ENCODE measurements at regions not wholly inside any gene's neighbourhood (a gene's known extent, or its start where the extent isn't known, plus 50 kb on each side); places are given as distances from the start of the nearest gene placed in this dataset.

DNA sequence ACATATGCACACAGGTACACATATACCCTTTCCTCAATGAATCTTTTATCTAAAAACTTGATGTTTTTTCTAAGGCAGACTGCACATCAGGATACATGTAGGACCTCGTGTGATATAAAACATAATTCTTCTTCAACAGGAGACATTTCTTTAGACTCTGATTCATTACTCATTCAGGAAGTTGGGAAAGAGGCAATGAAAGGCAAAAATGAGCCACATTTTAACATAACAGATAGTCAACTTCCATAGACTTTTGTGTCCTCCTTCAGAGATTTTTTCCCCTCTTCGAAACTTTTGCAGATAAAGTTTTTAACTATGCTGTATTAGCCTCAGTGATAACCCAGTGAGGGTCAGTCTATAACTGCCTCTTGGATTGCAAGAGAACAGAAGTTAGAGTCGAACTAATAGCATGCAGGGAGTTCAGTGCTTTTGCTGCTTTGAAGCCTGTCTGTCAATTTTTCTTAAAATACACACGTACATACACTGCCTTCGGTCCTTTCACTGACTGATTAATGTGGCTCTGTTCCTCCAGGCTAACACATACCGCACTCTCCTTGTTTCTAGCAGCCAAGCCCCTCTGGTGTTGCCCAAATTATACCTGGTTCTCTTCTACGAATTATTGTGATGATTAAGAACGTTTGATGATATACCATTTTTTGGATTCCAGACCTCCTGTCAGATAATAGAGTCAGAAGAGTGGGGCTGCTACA is 562.5 kb upstream of the MAP3K7 start:
- DNase-seq = no peak

DNA sequence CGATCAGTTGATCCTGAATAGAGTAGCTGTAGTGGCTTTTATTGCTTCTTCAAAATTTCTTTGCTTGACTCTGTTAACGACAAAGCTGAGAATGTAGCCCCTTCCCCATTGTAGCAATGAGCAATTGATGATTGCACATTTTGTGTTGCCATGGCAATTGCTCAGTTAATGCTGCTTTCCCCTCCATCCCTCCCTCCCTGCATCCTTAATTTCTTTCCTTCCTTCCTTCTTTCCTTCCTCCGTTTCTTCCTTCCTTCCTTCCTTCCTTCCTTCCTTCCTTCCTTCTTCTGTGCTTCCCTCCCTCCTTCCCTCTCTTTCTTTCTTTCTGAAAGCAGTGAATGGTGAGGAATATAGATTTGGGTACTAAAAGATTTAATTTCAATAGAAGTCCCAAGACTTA is 557.3 kb upstream of the MAP3K7 start:
- DNase-seq = no peak

DNA sequence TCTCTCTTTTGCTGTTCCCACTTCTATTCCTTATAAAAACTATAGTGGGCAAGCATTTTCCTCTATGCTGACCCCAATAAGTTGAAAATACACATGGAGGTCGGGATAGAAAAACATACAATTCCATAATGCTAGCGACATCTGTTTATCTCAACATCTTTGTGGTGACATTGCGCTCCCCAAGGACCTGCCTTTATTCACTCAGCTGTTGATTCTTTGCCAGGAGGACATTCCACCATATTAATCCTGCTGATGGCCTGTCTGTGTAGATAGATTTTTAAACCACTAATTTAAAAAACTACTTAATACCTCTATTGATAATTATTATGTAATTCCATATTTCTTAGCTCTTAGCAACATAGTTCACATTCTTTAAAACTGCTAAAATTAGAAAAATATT is 555.3 kb upstream of the MAP3K7 start:
- no peak for DNase-seq

DNA sequence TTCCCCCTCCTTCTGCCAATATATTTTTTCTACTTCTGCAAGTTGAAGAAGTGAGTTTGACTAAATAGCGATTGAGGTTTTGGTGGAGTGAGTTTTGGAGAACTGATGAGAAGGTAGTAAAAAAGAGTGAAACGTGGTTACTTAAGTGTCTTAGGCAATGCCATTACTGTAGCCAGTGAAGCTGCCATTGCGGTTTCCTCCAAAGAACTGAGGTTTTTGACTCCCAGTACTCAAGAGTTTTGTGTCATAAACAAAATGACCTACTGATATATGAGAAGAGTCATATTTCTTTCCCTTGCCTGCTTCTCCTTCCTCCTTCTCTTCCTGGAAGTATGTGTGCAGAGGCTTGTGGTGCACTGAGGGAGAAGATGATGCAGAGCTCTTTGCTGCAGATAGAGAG is 554.5 kb upstream of the MAP3K7 start:
- DNase-seq = no peak

DNA sequence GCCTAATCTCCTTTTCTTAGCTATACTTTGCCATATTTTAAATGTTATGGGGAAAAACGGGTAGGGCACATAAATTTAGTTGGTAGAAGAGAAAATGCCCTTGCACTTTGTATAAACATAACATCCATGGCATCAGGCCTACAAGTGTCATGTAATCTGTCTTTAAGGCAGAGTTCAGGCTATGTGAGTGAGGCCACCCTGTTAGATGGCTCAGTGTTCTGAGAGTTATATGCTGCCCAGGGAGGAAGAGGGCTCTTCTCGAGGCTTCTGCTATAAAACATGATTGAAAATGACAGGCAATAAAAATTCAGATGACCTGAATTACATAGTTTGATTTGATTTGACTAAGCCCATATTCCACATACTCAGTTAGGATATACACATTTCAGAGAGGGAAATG is 553.6 kb upstream of the MAP3K7 start:
- no peak for DNase-seq

DNA sequence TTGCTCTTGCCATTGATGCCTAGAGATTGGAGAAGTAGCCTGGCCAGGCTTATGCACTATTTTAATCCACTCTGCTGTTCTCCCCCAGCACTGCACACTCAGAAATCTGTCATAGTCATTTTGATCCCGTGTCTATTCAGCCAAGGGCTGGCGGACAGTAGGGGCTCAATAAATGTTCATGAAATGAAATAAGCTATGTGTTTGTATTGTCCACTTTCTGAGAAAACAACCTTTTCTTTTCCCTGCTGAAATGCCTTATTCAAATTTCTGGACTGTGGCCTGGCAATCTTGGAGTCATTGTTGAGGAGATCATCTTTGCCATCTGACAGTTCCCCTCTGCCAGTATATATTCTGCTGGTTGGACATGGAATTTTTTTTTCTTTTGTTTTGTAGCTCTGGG is 550.4 kb upstream of the MAP3K7 start:
- no peak for DNase-seq

DNA sequence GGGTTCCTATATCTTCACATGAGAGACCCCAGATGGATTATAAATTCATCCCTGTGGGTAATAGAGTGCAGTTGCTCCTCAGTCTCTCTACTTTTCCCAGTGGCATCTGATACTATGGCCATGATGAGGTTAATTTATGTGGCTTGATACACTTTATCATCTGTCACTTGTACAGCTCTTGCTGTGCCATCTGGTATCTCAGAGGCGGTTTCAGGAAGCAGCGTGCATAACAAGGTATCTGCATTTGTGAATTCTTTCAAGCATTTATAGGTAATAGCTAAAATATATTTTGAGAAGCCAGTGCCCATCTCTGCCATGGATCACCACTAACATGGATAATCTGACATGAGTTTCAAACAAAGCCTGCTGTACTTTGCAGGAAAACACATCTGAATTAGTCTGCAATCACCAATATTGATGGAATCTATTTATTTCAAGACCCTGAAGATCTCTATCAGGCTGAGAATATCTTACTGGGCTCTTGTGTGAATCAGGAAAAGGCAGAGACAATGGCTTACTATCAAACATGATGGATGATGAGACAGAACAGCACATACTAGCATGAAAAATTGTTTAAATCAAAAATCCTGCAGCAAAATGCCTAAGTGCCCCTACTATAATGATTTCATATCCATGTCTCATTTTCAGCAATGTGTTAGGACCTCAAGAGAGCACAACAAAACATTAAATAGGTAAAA is 548.7 kb upstream of the MAP3K7 start:
- DNase-seq = no peak

DNA sequence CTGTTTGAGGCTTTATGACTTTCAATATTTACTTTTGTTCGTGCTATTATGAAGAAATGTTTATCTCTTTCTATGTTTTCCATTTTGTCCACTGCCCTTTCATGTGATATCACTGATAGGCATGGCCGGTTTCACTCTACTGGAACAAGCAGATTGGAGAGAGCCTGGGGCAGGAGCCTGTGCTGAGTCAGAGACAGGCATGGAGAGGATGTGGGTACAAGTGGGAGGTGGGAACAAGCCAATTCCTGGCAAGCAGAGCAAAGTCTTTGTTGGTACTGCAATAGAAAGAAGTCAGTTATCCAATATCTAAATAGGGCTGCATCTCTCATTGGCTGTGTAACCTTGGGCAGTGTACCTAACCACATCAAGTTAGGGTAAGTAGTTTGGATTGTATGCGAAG is 545.6 kb upstream of the MAP3K7 start:
- DNase-seq = no peak

DNA sequence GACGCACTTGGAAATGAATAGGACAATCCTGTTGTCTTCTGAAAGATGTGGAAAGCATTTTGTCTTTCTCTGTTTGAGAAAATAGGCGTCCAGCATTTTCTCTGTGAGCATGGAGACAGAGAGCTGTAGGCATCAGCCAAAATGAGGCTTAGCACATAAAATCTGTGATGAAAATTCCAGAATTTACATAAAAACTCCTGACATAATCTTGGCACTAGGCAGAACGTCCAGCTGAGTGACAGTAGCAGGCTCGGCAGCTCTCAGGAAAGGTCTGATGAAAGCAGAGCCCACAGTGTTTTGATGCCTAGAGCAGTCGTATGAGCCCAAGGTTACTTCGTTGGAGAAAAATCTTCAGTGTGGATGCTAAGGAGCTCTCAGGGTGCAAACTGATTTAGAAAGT is 543.3 kb upstream of the MAP3K7 start:
- no peak for DNase-seq

DNA sequence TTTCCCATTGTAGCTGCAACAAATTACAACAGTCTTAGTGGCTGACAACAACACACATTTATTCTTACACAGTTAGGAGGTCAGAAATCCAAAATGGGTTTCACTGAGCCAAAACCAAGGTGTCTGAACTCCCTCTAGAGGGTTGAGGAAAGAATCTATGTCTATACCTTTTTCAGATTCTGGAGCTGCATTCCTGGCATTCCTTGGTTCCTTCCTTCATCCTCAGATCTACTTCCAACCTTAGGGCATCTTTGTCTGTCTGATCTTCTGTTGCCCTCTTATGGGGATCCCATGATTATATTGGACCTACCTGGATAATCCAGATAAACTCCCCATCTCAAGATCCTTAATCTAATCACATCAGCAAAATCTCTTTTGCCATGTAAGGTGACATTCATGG is 540.9 kb upstream of the MAP3K7 start:
- DNase-seq = no peak

DNA sequence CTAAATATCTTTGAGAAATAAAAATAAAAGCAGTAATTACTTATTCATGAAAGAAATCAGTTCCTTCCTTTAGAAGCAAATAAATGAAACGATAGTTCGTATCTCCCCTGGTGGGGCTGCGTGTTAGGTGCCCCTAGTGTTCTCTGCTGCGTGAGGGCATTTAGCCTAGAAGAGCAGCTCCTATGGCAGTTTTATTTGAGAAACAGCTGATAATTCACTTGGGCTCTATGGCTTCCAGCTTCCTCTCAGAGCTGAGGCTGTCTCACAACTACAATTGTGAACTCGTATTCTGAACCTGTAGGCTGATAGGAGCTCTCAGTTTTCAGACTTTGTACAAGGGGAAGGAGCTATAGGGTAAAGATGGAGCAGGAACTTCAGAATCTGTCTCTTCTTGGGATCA is 540.0 kb upstream of the MAP3K7 start:
- DNase-seq = no peak

DNA sequence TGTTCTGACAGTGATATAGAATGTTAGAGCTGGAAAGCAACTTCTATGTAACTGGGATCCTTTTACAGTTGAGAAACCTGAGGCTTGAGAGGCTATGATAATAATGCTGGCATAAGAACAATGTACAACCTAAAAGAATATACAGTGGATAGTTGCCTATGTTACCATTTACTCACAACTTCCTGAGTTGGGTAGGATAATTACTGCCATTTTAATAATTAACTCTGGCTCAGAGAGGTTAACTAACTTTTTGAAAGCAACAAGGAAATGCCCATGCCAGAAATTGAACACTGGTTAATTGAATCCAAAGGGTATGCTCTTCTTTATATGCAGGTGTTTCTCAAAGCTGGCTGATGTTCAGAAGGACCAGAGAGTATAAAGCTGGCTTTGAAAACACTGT is 530.7 kb upstream of the MAP3K7 start:
- DNase-seq = no peak

DNA sequence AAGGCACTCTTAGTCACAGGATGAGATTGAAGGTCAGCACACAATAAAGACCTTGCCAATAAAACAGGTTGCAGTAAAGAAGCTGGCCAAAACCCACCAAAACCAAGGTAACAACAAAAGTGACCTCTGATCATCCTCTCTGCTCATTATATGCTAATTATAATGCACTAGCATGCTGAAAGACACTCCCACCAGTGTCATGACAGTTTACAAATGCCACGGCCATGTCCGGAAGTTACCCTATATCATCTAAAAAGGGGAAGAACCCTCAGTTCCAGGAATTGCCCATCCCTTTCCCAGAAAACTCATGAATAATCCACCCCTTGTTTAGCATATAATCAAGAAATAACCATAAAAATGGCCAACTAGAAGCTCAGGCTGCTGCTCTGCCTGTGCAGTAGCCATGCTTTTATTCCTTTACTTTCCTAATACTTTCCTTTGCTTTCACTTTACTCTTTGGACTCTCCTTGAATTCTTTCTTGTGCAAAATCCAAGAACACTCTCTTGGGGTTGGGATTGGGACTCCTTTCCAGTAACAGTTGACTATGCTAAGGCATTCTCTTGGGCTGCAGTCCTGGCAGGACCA is 527.3 kb upstream of the MAP3K7 start:
- no peak for DNase-seq

DNA sequence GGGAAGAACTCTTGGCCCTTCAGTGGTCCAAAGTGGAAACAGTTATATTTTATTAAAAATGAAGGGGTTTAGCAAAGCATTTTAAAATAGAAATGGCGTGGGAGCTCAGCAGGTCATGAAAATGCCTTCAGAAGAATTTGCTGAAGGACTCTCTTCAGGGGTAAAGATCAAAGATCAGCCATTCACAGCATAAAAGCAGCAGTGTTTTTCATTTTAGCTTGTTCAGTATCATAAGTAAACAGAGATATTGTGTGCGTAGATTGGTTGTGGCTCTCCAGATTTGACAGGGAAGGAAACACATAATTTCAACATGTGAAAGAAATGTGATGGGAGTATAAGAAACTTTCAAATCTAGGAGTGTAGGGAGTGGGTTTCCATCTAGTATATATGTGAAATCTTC is 519.2 kb upstream of the MAP3K7 start:
- DNase-seq = no peak

DNA sequence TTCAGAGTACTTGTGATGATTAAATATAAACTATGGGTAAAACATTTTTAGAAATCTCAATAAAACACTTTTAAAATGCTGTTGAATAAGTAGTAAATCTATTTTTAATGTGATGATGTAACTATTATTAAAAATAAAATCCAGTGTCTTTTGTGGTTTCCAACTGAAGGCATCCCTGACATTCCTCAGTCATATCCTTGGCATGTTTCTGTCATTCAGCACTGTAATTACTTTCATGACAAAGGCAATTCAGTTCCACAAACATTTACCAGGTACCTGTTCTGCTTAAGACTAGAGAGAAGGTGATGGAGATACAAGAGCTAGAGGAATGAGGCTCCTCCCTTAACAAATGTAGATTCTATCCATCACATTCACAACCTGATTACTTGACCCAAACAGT is 518.7 kb upstream of the MAP3K7 start:
- DNase-seq = no peak

DNA sequence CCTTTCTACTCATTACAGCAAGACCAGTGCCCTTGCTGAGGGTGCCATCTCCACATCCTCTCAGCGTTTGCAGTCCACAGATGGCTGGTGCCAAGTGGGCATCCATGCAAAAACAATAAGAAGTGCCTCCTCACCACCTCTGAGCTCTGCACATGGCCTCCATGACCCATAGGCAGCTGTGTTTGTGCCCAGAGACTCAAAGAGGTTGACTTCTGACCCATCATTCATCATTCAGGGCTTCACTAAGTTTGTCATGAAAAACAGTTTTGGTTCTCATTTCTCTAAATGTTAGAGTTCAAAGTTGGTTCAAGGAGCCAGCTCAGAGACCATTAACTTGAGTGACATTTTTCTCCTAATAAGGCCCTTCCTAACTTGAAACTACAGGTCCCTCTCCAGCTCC is 512.6 kb upstream of the MAP3K7 start:
- DNase-seq = no peak

DNA sequence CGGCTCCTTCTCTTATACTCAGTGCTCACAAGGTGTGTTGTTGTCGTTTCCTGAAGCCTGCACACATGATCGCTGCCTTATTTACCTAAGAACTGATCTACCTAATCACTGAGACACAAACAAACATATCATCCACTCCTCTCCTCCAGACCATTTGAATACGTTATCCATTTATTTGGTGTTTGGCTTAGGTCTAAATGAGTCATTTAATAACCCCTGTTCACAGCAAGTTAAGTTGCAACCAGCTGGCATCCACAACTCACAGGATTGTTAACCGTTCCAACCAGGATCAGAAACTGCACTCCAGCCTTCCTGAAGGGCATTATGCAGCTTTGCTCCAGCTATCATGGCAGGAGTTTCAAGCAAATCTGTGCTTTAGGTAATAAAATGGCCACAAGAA is 511.1 kb upstream of the MAP3K7 start:
- DNase-seq = peak; percentile 77

DNA sequence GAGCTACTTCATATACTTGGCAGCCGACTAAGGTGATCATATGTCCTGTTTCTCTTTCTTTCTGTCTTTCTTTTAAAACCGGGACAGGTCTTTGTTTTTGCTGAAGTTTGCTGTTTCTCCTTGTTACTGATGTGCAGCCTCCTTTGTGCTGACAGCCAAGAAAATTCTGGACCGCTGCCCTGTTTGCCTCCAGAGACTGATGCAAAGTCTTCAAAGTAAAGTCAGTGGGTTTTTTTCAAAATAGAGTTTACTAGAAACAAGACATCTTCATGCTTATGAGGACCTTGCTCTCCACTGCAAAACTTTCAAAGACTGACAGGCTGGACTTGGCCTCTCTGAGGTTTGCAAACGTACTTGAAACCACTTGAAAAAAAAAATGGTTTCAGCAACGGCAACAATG is 510.5 kb upstream of the MAP3K7 start:
- DNase-seq = no peak

DNA sequence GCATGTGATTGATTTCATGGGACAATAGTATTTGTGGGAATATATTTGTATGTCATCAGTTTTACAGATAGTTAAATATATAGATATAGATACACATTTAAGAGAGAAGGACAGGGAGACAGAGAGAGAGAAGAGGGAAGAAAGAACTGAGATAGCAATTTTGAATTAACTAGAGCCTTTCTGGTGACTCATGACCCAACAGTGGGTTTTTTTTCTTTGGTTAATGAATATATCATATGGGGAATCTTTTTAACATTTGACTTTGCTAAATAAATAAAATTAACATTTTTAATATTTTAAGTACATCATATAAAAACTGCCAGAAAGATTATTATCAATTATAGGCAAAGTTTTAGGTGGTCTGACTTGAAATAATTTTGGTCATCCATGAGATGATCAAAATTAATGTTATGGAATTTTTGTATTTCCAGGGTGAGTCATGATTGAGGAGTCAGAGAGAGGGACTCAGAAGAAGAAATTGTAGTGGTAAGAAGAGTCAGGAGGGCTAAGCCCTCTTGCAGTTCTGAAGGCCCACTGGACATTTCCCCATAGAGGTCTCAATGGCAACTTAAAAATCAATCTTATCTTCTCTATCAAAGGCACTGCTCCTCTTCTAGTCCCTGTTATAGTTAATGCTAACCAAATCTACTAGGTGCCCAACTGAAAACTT is 508.1 kb upstream of the MAP3K7 start:
- no peak for DNase-seq

DNA sequence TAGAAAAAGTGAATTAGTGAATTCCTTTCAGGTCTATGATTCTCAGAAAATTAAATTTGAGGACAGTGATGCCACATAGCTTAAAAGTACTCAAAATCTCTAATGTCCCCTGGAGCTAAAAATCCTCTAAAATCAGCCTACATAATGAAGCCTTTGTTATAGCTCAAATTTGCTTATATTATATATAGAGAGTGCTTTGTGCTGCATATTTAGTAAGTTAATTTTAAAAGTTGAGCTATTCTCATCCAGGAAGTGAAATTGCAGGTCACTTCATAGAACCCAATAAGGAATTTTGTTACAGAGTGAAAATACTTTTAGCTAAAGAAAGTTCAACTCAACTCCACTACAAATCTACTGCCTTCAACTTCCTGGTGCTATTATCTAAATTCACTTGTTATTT is 507.5 kb upstream of the MAP3K7 start:
- DNase-seq = no peak

DNA sequence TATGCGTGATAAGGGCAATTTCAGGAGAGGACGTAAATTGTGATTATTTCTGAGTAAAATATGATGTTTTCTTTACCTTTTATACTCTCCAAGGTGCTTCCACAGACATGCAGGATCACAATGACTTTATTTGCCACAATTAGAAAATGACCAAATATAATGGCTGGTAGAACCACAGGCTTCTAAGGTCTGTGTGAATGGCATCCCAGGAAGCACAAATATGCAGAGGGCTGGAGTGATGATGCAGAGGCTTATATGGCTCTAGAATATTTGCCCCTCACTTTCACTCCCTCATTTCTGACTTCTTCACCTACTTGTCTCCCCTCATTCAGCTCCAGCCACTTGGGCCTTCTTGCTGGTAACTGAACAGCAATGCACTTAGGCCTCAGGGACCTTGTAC is 502.1 kb upstream of the MAP3K7 start:
- no peak for DNase-seq

DNA sequence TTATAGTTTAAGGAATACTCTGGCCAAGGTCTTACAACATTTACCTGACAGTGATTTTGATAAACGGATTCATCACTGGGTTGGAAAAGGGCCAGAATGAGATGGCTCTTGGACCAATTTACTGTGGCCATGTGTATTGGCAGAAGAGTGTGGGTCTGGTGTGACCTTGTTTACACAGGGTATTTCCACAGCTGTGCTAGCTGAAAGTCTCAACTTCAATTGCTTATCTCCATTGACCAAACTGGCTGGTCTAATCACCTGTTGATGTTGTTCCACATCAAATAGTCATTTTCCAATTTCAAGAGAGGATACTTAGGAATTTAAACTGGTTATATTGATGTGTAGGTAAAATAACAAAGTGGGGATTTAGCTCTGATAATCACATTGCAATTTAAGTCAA is 501.6 kb upstream of the MAP3K7 start:
- DNase-seq = peak; percentile 35

DNA sequence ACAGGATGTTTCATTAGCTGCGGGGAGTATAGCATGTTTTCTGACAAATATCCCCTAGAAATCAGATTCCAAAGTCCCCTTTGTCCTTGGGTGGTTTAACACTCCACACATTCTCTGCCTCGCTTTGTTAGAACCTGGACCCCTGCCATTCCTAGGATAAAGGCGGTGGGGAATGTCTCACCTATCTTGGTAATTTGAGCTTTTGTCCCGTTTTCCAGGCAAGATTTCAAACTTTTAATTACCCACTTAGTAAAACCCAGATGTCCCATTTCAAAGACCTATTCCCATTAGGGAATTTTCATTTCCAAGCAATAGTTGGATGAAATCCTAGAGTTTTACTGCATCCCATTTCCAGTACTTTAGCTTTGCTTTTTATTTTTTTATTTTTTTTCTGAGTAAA is 501.0 kb upstream of the MAP3K7 start:
- no peak for DNase-seq

DNA sequence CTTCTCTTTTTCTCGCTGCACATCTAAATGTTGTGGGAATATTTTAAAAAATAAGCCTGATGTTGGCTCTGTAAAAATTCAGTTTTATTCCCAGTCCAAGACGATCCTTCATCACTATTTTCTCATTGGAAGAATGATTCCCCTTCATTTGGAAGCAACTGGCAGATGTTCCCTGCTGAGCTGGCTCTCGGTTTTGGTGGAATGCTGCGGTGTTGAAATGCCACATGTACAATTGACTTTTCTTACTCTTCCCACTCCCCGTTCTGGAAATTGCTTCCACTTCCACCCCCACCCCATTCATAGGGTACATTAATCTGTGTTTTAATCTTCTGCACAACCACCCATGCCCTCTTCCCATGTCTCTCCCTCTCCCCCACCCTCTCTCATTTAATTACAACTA is 496.3 kb upstream of the MAP3K7 start:
- DNase-seq = no peak

All from NCI-H774 (cell line).